ENCODE measurements at regions not wholly inside any gene's neighbourhood (a gene's known extent, or its start where the extent isn't known, plus 50 kb on each side); places are given as distances from the start of the nearest gene placed in this dataset.

- TF ChIP-seq CTCF (IDR thresholded peaks at IDR 0.05; ENCODE audit: borderline replicate concordance), result no peak
- H3K27ac ChIP-seq (replicated peaks), result no peak overlapping the region
- no peaks in the 10 kb centered on the region for H3K36me3 ChIP-seq
- DNase-seq, result no peak
- H3K4me1 ChIP-seq, result no peaks in the 10 kb centered on the region
- H3K4me3 ChIP-seq, result no peak overlapping the region
- no peaks in the 10 kb centered on the region for H3K27me3 ChIP-seq (ENCODE audit: low read depth)
- intact Hi-C loops (cut with micrococcal nuclease), result no loop called here
- peaks cover 12% of the 10 kb centered on the region for H3K9me3 ChIP-seq (replicated peaks)
Observed at GRCh38 chr6:94270091-94270948, 851.0 kb upstream of the EPHA7 start.

- intact Hi-C loops (cut with micrococcal nuclease), result no loop called here
- Histone ChIP-seq H3K9me3 (replicated peaks) (peaks cover 12% of the 10 kb centered on the region), H3K36me3 (no peaks in the 10 kb centered on the region), H3K27me3 (ENCODE audit: low read depth) (no peaks in the 10 kb centered on the region), H3K4me1 (no peaks in the 10 kb centered on the region), H3K4me3 (no peak overlapping the region), H3K27ac (replicated peaks) (no peak overlapping the region)
- TF ChIP-seq CTCF (IDR thresholded peaks at IDR 0.05; ENCODE audit: borderline replicate concordance), result no peak
- no peak for DNase-seq
Observed at GRCh38 chr6:94269256-94269655, 849.9 kb upstream of the EPHA7 start.

GRCh38 chr6:94260765-94261164 is 841.4 kb upstream of the EPHA7 start:
- Histone ChIP-seq H3K4me3 (no peak overlapping the region), H3K4me1 (no peaks in the 10 kb centered on the region), H3K9me3 (replicated peaks) (peaks cover 7% of the 10 kb centered on the region), H3K36me3 (no peaks in the 10 kb centered on the region), H3K27me3 (ENCODE audit: low read depth) (no peaks in the 10 kb centered on the region), H3K27ac (replicated peaks) (no peak overlapping the region)
- no peak for TF ChIP-seq CTCF (IDR thresholded peaks at IDR 0.05; ENCODE audit: borderline replicate concordance)
- no peak for DNase-seq
- intact Hi-C loops (cut with micrococcal nuclease), result no loop called here

GRCh38 chr6:94254689-94255088 is 835.3 kb upstream of the EPHA7 start:
- H3K4me1 ChIP-seq, result no peaks in the 10 kb centered on the region
- no peak for DNase-seq
- TF ChIP-seq CTCF (IDR thresholded peaks at IDR 0.05; ENCODE audit: borderline replicate concordance), result peak; percentile 43
- no peaks in the 10 kb centered on the region for H3K36me3 ChIP-seq
- no peaks in the 10 kb centered on the region for H3K27me3 ChIP-seq (ENCODE audit: low read depth)
- no peak overlapping the region for H3K27ac ChIP-seq (replicated peaks)
- H3K4me3 ChIP-seq, result no peak overlapping the region
- intact Hi-C loops (cut with micrococcal nuclease), result no loop called here
- peaks cover 4% of the 10 kb centered on the region for H3K9me3 ChIP-seq (replicated peaks)

- no peaks in the 10 kb centered on the region for H3K4me1 ChIP-seq
- no peaks in the 10 kb centered on the region for H3K9me3 ChIP-seq (replicated peaks)
- H3K27me3 ChIP-seq (ENCODE audit: low read depth), result no peaks in the 10 kb centered on the region
- no peak overlapping the region for H3K27ac ChIP-seq (replicated peaks)
- intact Hi-C loops (cut with micrococcal nuclease), result no loop called here
- no peaks in the 10 kb centered on the region for H3K36me3 ChIP-seq
- no peak for TF ChIP-seq CTCF (IDR thresholded peaks at IDR 0.05; ENCODE audit: borderline replicate concordance)
- DNase-seq, result no peak
- H3K4me3 ChIP-seq, result no peak overlapping the region
Observed at GRCh38 chr6:94251878-94252277, 832.5 kb upstream of the EPHA7 start.

Measured in left ventricle myocardium inferior (tissue), 1 donor.